Vagina (tissue), 2 donors: ENCODE measurements at regions not wholly inside any gene's neighbourhood (a gene's known extent, or its start where the extent isn't known, plus 50 kb on each side); places are given as distances from the start of the nearest gene placed in this dataset.

Experiments
- DNase-seq, 2 donors: peaks; one replicate each; pipeline ENCODE4 v3.0.0-alpha.2; 2017; ENCODE audit errors: extremely low spot score in 2 of 2
- H3K27ac ChIP-seq: fragments of 200-600 bp; sonication (generic); one replicate; pipeline ENCODE4 v1.5.1; 2019
- H3K27me3 ChIP-seq: fragments of 200-600 bp; sonication (generic); one replicate; pipeline ENCODE4 v1.5.1; 2019
- H3K36me3 ChIP-seq, 2 donors: fragments of 200-600 bp; sonication (generic); one replicate each; pipeline ENCODE4 v1.5.1; 2017 to 2019
- H3K4me1 ChIP-seq: fragments of 200-600 bp; sonication (generic); one replicate; pipeline ENCODE4 v1.5.1; 2019
- H3K4me3 ChIP-seq, 2 donors: fragments of 200-600 bp; sonication (generic); 1 replicate in 1 of 2; 2 replicates in 1 of 2; pipeline ENCODE4 v1.5.1; 2016 to 2019
- H3K9me3 ChIP-seq: fragments of 200-600 bp; sonication (generic); one replicate; pipeline ENCODE4 v1.5.1; 2019
- POLR2A ChIP-seq, 2 donors: fragments of 450-650 bp; IDR thresholded peaks; one replicate each; pipeline ENCODE4 v1.6.1; 2017; ENCODE audit warnings: antibody characterized with exemption in 2 of 2, mild to moderate bottlenecking in 2 of 2, moderate library complexity in 2 of 2
- POLR2AphosphoS5 ChIP-seq, 2 donors: sonication (generic); formaldehyde crosslinking; IDR thresholded peaks; one replicate each; pipeline ENCODE4 v1.9.0; 2017; ENCODE audit warnings: antibody characterized with exemption in 2 of 2, mild to moderate bottlenecking in 2 of 2, low read depth in 1 of 2; ENCODE audit not compliant: insufficient read depth in 1 of 2
- intact Hi-C: fragments of 100-400 bp; cut with DNase I; formaldehyde crosslinking; loops from one replicate; pipeline ENCODE4 v1.15.1; 2023
- TF ChIP-seq, protein P1 (sequence below), 3 experiments: fragments of 450-650 bp in 2 of 3; fragments of 200-600 bp in 1 of 3; sonication (generic) in 1 of 3; IDR thresholded peaks; one replicate each; pipeline ENCODE4 v1.5.1; 2017 to 2019; ENCODE audit warnings: antibody characterized with exemption in 3 of 3, mild to moderate bottlenecking in 2 of 3, moderate library complexity in 2 of 3

DNA sequence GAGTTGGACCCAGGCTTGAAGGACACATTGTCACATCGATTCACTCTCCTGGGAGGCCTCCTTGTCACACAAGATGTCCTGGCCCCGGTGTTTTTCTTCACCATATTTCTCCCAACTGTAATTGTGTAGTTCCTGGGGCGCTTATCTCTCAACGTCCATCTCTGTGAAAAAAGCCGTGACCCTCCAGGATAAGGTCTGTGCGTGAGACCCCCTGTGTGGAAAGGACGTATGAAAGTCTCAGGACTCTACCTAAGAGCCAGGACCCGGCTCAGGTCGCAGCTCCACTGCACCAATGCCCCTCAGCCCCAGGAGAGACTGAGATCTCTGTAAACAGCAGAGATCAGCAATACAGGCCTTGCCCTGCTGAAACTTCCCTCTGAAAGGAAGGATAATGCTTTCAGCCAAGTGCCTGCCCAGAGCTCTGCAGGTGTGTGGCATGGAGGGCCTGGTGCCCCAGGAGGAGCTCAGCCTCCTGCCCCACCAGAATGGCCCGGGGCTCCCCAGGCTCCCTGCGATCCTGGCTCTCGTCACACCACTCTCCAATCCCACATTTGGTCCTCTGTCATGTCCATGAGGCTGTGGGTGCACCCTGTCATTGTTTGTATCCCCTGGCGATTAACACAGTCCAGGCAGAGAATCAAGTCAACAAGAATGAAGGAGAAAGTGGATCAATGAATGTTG lies 119.2 kb upstream of the TMEM45B start:
- Histone ChIP-seq H3K4me3 (no peak overlapping the region), H3K27ac (no peak overlapping the region), H3K27me3 (no peaks in the 10 kb centered on the region), H3K9me3 (no peaks in the 10 kb centered on the region), H3K36me3 (no peaks in the 10 kb centered on the region), H3K4me1 (peaks cover 21% of the 10 kb centered on the region)
- intact Hi-C loops: no loop called here
- DNase-seq: no peak
- no peak for TF ChIP-seq POLR2AphosphoS5 (IDR thresholded peaks at IDR 0.05; ENCODE audit: insufficient read depth in 1 of 2, low read depth in 1 of 2)
- TF ChIP-seq, protein P1, sequence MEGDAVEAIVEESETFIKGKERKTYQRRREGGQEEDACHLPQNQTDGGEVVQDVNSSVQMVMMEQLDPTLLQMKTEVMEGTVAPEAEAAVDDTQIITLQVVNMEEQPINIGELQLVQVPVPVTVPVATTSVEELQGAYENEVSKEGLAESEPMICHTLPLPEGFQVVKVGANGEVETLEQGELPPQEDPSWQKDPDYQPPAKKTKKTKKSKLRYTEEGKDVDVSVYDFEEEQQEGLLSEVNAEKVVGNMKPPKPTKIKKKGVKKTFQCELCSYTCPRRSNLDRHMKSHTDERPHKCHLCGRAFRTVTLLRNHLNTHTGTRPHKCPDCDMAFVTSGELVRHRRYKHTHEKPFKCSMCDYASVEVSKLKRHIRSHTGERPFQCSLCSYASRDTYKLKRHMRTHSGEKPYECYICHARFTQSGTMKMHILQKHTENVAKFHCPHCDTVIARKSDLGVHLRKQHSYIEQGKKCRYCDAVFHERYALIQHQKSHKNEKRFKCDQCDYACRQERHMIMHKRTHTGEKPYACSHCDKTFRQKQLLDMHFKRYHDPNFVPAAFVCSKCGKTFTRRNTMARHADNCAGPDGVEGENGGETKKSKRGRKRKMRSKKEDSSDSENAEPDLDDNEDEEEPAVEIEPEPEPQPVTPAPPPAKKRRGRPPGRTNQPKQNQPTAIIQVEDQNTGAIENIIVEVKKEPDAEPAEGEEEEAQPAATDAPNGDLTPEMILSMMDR (IDR thresholded peaks at IDR 0.05): no peak

DNA sequence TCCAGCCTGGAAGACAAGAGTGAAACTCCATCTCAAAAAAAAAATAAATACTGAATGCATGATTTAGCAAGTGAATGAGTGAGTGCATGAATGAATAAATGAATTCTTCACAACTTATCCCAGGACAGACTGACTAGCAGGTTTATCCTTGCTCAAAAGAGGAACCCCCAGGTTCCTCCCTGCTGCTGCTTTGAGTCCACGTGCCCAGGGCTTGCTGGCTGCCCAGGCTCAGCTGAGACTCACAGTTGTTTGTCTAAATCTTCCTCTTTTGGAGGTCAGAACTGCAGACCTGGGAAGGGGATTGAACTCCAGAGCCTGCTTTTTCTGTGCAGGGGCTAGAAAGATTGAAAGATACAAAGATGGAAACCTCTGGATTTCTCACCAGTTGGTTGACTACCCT lies 117.4 kb upstream of the TMEM45B start:
- DNase-seq: no peak
- H3K27me3 ChIP-seq: no peaks in the 10 kb centered on the region
- peaks cover 38% of the 10 kb centered on the region for H3K4me1 ChIP-seq
- no peaks in the 10 kb centered on the region for H3K9me3 ChIP-seq
- no peak overlapping the region for H3K27ac ChIP-seq
- no peak for TF ChIP-seq POLR2A (IDR thresholded peaks at IDR 0.05)
- TF ChIP-seq POLR2AphosphoS5 (IDR thresholded peaks at IDR 0.05; ENCODE audit: insufficient read depth in 1 of 2, low read depth in 1 of 2): no peak
- TF ChIP-seq, protein P1 (IDR thresholded peaks at IDR 0.05): no peak
- intact Hi-C loops: no loop called here
- no peaks in the 10 kb centered on the region for H3K36me3 ChIP-seq
- H3K4me3 ChIP-seq: no peak overlapping the region

DNA sequence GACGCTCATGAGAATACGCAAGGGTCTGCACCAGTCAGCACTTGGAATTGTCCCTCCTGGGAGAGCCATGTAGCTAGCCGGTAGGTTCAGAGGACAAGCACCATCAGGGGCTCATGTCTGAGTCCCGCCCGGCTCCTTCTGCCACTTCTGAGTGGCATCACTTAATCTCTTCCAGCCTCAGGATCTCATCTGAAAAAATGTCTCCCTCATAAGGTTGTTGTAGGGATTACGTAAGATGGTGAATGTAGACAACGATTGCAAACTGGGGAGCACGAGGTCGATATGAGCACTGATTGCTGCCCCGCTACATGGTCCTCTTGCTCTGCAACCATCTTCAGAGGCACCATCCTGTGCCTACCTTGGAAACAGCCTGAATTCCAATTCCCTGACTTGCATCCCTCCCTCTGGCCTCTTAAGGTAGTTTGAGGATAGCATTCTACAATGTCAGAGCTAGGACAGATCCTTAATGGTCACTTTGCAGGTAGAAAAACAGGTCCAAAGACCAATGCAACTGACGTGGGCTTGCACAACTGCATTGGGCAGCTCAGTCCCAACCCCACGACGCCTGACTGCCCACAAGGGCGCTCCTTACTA lies 115.8 kb upstream of the TMEM45B start:
- Histone ChIP-seq H3K27ac (no peak overlapping the region), H3K27me3 (no peaks in the 10 kb centered on the region), H3K4me3 (no peak overlapping the region), H3K4me1 (peaks cover 44% of the 10 kb centered on the region), H3K36me3 (no peaks in the 10 kb centered on the region), H3K9me3 (no peaks in the 10 kb centered on the region)
- DNase-seq: no peak
- TF ChIP-seq, protein P1 (IDR thresholded peaks at IDR 0.05): no peak
- TF ChIP-seq POLR2AphosphoS5 (IDR thresholded peaks at IDR 0.05; ENCODE audit: insufficient read depth in 1 of 2, low read depth in 1 of 2): no peak
- no peak for TF ChIP-seq POLR2A (IDR thresholded peaks at IDR 0.05)
- intact Hi-C loops: no loop called here

DNA sequence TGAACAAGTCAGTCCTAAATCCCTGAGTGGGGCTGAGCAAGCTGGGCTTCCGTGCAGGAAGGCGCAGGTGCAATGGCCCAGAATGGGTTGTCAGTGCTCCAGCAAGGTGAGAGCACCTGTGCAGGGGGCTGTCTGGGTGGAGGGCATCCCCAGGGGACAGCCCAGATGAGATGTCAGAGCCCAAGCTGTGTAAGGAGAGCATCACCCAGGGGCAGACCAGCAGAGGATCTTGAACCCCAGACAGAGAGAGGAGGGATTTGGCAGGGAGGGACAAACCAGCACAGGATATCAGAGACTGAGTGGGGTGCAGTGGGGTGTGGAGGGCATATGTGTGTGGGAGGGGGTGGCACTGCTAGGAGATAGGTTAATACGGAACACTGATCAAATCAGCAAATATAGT lies 114.9 kb upstream of the TMEM45B start:
- H3K4me1 ChIP-seq: peaks cover 37% of the 10 kb centered on the region
- no peaks in the 10 kb centered on the region for H3K9me3 ChIP-seq
- DNase-seq: no peak
- no peak overlapping the region for H3K4me3 ChIP-seq
- H3K27ac ChIP-seq: no peak overlapping the region
- TF ChIP-seq, protein P1 (IDR thresholded peaks at IDR 0.05): no peak
- no peak for TF ChIP-seq POLR2AphosphoS5 (IDR thresholded peaks at IDR 0.05; ENCODE audit: insufficient read depth in 1 of 2, low read depth in 1 of 2)
- no peak for TF ChIP-seq POLR2A (IDR thresholded peaks at IDR 0.05)
- H3K27me3 ChIP-seq: no peaks in the 10 kb centered on the region
- no peaks in the 10 kb centered on the region for H3K36me3 ChIP-seq
- intact Hi-C loops: no loop called here

DNA sequence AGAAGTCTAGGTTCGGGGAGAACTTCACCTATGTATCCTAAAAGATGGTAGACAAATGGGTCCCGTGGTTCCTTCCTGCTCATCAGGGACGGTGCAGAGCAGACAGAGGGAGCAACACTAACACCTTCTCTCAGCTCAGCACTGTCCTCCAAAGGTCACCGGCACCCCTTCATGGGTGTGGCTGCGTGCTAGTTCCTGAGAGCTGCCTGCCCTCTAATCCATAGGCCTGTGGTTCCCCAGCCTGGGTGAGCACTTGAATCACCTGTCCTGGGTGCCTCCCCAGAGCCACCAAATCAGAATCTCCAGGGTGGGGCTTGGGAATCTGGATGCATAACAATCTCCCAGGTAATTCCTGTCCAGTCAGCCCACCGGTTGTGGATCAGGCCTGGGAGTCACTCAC lies 113.9 kb upstream of the TMEM45B start:
- H3K27me3 ChIP-seq: no peaks in the 10 kb centered on the region
- TF ChIP-seq POLR2AphosphoS5 (IDR thresholded peaks at IDR 0.05; ENCODE audit: insufficient read depth in 1 of 2, low read depth in 1 of 2): no peak
- no peak for TF ChIP-seq POLR2A (IDR thresholded peaks at IDR 0.05)
- TF ChIP-seq, protein P1 (IDR thresholded peaks at IDR 0.05): no peak
- no peaks in the 10 kb centered on the region for H3K9me3 ChIP-seq
- no peaks in the 10 kb centered on the region for H3K36me3 ChIP-seq
- no peak overlapping the region for H3K27ac ChIP-seq
- H3K4me3 ChIP-seq: no peak overlapping the region
- intact Hi-C loops: no loop called here
- peaks cover 27% of the 10 kb centered on the region for H3K4me1 ChIP-seq
- no peak for DNase-seq
